ENCODE measurements at regions not wholly inside any gene's neighbourhood (a gene's known extent, or its start where the extent isn't known, plus 50 kb on each side); places are given as distances from the start of the nearest gene placed in this dataset.

DNA sequence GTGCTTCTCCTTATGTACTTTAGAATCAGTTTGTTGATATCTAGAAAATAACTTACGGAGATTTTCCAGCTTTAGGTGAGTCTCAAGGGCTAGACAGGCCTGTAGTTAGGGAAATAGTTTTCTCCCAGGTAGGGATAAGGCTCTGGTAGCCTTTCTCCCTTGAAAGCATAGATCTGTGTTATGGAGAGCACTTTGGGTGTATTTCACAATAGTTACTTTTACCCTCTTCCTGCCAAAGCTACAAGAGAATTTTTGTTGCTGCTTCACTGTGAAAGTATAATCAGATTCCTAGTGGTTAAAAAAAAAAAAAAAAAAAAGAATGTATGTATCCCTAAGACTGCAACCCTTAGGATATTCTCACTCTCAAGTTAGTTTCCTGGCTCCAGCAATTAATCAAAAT, 267.5 kb downstream of the PIK3C3 start:
- Histone ChIP-seq H3K36me3 (ENCODE audit: control insufficient read depth, insufficient read depth, low read length) (no peaks in the 10 kb centered on the region), H3K27ac (ENCODE audit: low read depth, low read length) (no peak overlapping the region), H3K4me1 (ENCODE audit: control insufficient read depth, insufficient read depth, low read length) (no peaks in the 10 kb centered on the region), H3K27me3 (ENCODE audit: control insufficient read depth, insufficient read depth, low read length) (no peaks in the 10 kb centered on the region), H3K9me3 (ENCODE audit: control insufficient read depth, insufficient read depth, low read length) (no peaks in the 10 kb centered on the region), H3K4me3 (ENCODE audit: low read depth, low read length) (no peak overlapping the region)
- WGBS (ENCODE audit: insufficient coverage) = no CpG with 5 or more reads among the region's 1 CpG
- no peak for DNase-seq (ENCODE audit: low read depth in 4 of 6, low spot score in 6 of 6)

DNA sequence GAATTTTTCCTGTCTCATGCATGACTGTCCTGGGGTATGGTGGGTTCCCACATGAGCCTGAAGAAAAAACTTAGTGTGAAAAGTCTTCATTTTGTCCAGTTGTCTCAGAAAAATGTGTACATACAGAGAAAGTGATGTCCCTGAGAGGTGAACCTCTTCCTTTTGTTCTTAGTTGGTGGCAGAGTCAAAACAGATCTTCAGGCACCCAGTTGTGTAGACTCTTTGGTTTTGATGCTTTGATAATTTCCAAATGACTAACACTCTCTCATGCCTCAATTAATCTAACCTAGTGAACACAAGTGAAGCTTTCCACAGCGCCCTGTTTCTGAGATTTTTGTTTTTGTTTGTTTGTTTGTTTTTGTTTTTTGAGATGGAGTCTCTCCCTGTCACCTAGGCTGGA, 273.5 kb downstream of the PIK3C3 start:
- H3K27ac ChIP-seq (ENCODE audit: low read depth, low read length) = no peak overlapping the region
- no CpG with 5 or more reads among the region's 1 CpG for whole genome bisulfite sequencing (ENCODE audit: insufficient coverage)
- H3K4me3 ChIP-seq (ENCODE audit: low read depth, low read length) = no peak overlapping the region
- no peaks in the 10 kb centered on the region for H3K36me3 ChIP-seq (ENCODE audit: control insufficient read depth, insufficient read depth, low read length)
- H3K4me1 ChIP-seq (ENCODE audit: control insufficient read depth, insufficient read depth, low read length) = no peaks in the 10 kb centered on the region
- no peak for DNase-seq (ENCODE audit: low read depth in 4 of 6, low spot score in 6 of 6)
- H3K9me3 ChIP-seq (ENCODE audit: control insufficient read depth, insufficient read depth, low read length) = no peaks in the 10 kb centered on the region
- no peaks in the 10 kb centered on the region for H3K27me3 ChIP-seq (ENCODE audit: control insufficient read depth, insufficient read depth, low read length)

DNA sequence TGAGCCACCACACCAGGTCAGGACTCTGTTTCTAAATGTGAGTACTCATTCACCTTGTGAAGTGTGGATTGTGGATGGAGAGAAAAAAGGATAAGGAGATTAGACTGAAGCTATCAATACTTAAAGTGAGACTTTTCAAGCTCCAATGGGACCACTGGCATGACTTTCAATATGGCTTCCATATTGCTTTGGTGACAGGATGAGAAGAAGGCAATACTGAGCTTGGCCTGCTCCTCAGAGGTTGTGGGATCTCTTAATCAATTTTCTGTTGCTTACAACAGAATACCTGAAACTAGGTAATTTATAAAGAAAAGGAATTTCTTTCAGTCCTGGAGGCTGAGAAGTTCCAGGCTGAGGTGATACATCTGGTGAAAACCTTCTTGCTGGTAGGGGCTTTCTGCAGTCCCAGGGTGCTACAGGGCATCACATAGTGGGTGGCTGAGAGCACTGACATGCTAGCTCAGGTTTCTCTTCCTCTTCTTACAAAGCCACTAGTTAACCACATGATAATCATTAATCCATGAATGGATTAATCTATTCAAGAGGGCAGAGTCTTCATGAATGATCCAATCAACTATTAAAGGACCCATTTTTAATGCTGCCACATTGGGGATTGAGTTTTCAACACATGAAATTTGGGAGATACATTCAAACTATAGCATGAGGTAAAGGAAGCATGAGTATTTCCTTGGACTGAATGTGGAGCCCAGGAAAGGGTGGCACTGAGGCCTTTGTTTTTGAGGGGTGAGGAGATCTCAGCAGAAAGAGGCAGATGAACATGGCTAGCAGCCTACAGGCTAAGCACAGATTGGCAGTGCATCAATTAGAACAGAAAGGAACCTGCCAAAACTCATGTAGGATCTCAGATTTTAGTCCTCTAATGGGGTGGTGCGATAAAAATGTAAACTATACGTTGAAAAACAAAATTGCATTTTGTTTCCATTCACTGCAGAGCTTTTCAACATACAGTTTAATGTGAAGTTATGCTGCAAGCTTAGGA, 274.5 kb downstream of the PIK3C3 start:
- Histone ChIP-seq H3K4me1 (ENCODE audit: control insufficient read depth, insufficient read depth, low read length) (no peaks in the 10 kb centered on the region), H3K27me3 (ENCODE audit: control insufficient read depth, insufficient read depth, low read length) (no peaks in the 10 kb centered on the region), H3K4me3 (ENCODE audit: low read depth, low read length) (no peak overlapping the region), H3K27ac (ENCODE audit: low read depth, low read length) (no peak overlapping the region), H3K36me3 (ENCODE audit: control insufficient read depth, insufficient read depth, low read length) (no peaks in the 10 kb centered on the region), H3K9me3 (ENCODE audit: control insufficient read depth, insufficient read depth, low read length) (no peaks in the 10 kb centered on the region)
- no CpG with 5 or more reads among the region's 2 CpGs for WGBS (ENCODE audit: insufficient coverage)
- no peak for DNase-seq (ENCODE audit: low read depth in 4 of 6, low spot score in 6 of 6)

DNA sequence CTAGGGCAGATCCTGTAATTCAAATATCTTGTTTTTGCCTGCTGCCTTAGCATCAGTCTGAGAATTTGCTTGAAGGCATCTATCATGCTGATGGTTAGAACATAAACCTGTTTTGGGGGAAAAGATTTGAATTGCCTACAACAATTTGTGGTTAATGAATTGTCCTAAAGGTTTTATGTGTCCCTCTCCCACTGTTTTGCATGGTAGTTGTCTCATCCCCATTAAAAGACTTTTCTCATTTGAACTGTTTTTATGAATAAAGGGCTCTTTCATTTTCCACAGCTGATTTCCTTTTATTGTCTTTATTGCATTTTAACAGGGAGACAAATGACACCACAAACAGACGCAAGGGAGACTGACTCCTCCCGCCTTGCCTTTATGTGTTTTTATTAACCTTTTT, 275.6 kb downstream of the PIK3C3 start:
- Histone ChIP-seq H3K27ac (ENCODE audit: low read depth, low read length) (no peak overlapping the region), H3K4me1 (ENCODE audit: control insufficient read depth, insufficient read depth, low read length) (no peaks in the 10 kb centered on the region)
- no CpG with 5 or more reads among the region's 2 CpGs for WGBS (ENCODE audit: insufficient coverage)

DNA sequence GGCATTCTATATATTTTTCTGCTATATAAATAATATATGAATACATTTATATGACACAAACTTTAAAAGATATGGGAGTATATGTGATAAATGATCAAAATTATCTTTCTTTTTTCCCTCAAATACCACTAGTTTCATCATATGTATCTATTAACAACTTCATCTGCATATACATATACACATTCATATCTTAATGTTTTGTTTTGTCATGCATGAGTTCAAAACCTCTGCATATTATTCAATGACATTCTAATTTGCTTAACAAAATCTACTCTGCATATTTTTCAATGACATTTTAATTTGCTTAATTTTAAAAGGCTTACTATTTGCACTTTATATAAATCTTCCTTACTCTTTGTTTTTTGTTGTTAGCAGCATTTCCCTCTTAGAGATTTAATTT, 276.2 kb downstream of the PIK3C3 start:
- DNase-seq (ENCODE audit: low read depth in 4 of 6, low spot score in 6 of 6) = no peak
- H3K36me3 ChIP-seq (ENCODE audit: control insufficient read depth, insufficient read depth, low read length) = no peaks in the 10 kb centered on the region

More for the DNA sequence above, 275.6 kb downstream of the PIK3C3 start:
- Histone ChIP-seq H3K9me3 (ENCODE audit: control insufficient read depth, insufficient read depth, low read length) (no peaks in the 10 kb centered on the region), H3K27me3 (ENCODE audit: control insufficient read depth, insufficient read depth, low read length) (no peaks in the 10 kb centered on the region), H3K4me3 (ENCODE audit: low read depth, low read length) (no peak overlapping the region), H3K36me3 (ENCODE audit: control insufficient read depth, insufficient read depth, low read length) (no peaks in the 10 kb centered on the region)
- DNase-seq (ENCODE audit: low read depth in 4 of 6, low spot score in 6 of 6) = peak in 2 of 6 donors; percentile 19 to 85

DNA sequence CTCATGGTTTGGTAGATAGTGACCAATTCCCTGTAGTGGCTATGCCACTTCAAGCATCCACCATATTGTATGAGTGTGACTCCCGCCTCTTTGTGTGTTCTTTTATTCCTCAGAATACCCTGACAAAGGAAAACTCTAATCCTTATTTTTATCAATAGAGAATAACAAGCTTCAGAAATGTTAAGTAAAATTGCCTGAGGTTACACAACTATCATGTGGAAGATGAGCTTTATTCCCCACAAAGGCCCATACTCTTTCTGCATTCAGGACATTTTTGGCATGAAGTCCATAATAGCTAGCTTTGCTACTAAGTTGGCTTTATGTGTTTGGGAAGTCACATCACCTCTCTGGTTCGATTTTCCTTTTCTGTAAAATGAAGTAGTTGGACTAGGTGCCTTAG, 276.8 kb downstream of the PIK3C3 start:
- Histone ChIP-seq H3K27me3 (ENCODE audit: control insufficient read depth, insufficient read depth, low read length) (no peaks in the 10 kb centered on the region), H3K9me3 (ENCODE audit: control insufficient read depth, insufficient read depth, low read length) (no peaks in the 10 kb centered on the region), H3K4me1 (ENCODE audit: control insufficient read depth, insufficient read depth, low read length) (no peaks in the 10 kb centered on the region), H3K27ac (ENCODE audit: low read depth, low read length) (no peak overlapping the region), H3K4me3 (ENCODE audit: low read depth, low read length) (no peak overlapping the region), H3K36me3 (ENCODE audit: control insufficient read depth, insufficient read depth, low read length) (no peaks in the 10 kb centered on the region)
- 83% methylated on average over 1 of the region's 2 CpGs for WGBS (ENCODE audit: insufficient coverage)
- no peak for DNase-seq (ENCODE audit: low read depth in 4 of 6, low spot score in 6 of 6)

More for the DNA sequence above, 276.2 kb downstream of the PIK3C3 start:
- Histone ChIP-seq H3K27ac (ENCODE audit: low read depth, low read length) (no peak overlapping the region), H3K27me3 (ENCODE audit: control insufficient read depth, insufficient read depth, low read length) (no peaks in the 10 kb centered on the region), H3K4me3 (ENCODE audit: low read depth, low read length) (no peak overlapping the region), H3K9me3 (ENCODE audit: control insufficient read depth, insufficient read depth, low read length) (no peaks in the 10 kb centered on the region), H3K4me1 (ENCODE audit: control insufficient read depth, insufficient read depth, low read length) (no peaks in the 10 kb centered on the region)

DNA sequence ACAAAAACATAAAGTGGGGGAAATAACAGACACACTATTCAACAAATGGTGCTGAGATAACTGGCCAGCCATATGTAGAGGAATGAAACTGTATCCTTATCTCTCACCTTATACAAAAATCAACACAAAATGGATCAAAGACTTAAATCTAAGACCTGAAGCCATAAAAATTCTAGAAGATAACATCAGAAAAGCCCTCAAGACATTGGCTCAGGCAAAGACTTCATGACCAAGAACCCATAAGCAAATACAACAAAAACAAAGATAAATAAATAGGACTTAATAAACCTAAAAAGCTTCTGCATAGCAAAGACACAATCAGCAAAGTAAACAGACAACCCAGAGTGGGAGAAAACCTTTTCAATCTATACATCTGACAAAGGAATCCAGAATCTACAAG, 278.9 kb downstream of the PIK3C3 start:
- DNase-seq (ENCODE audit: low read depth in 4 of 6, low spot score in 6 of 6) = no peak
- Histone ChIP-seq H3K4me1 (ENCODE audit: control insufficient read depth, insufficient read depth, low read length) (no peaks in the 10 kb centered on the region), H3K4me3 (ENCODE audit: low read depth, low read length) (no peak overlapping the region), H3K27me3 (ENCODE audit: control insufficient read depth, insufficient read depth, low read length) (no peaks in the 10 kb centered on the region), H3K27ac (ENCODE audit: low read depth, low read length) (no peak overlapping the region), H3K36me3 (ENCODE audit: control insufficient read depth, insufficient read depth, low read length) (no peaks in the 10 kb centered on the region), H3K9me3 (ENCODE audit: control insufficient read depth, insufficient read depth, low read length) (no peaks in the 10 kb centered on the region)

DNA sequence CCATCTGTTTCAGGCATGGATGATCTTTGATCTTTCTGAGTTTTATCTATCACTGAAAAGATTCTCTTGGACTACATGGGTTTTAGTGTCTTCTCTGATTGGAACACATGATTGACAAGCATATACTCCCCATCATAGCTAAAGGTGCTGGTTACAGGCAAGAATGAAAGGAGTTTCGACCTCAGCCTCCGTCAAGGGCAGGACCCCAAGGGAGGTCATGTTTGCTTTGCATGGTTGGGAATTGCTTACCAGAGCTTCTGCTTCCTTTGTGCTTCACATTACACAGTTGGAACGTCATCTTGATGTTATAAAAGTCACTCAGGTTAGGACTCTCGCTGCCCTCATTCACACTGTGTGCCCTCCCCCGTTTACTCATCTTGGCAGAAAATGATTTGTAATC, 287.7 kb downstream of the PIK3C3 start:
- Histone ChIP-seq H3K9me3 (ENCODE audit: control insufficient read depth, insufficient read depth, low read length) (no peaks in the 10 kb centered on the region), H3K4me3 (ENCODE audit: low read depth, low read length) (no peak overlapping the region), H3K27me3 (ENCODE audit: control insufficient read depth, insufficient read depth, low read length) (no peaks in the 10 kb centered on the region), H3K36me3 (ENCODE audit: control insufficient read depth, insufficient read depth, low read length) (no peaks in the 10 kb centered on the region), H3K4me1 (ENCODE audit: control insufficient read depth, insufficient read depth, low read length) (no peaks in the 10 kb centered on the region), H3K27ac (ENCODE audit: low read depth, low read length) (no peak overlapping the region)
- 59% methylated on average over 3 of the region's 5 CpGs for WGBS (ENCODE audit: insufficient coverage)
- no peak for DNase-seq (ENCODE audit: low read depth in 4 of 6, low spot score in 6 of 6)

DNA sequence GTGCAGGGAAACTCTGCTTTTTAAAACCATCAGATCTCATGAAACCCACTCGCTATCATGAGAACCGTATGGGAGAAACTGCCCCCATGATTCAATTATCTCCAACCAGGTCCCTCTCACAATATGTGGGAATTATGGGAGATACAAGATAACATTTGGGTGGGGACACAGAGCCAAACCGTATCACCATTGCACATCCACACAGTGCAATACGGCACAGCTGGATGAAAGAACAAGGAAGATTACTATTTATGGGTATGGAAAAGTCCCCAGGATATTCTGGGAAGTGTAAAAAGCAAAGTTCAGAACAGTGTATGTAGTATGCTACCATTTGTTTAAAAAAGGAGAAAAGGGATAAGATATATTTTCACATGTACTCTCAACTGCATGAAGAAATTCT, 290.1 kb downstream of the PIK3C3 start:
- no peak overlapping the region for H3K4me3 ChIP-seq (ENCODE audit: low read depth, low read length)
- WGBS (ENCODE audit: insufficient coverage) = no CpG with 5 or more reads among the region's 4 CpGs

More for the DNA sequence above, 290.1 kb downstream of the PIK3C3 start:
- Histone ChIP-seq H3K36me3 (ENCODE audit: control insufficient read depth, insufficient read depth, low read length) (no peaks in the 10 kb centered on the region), H3K4me1 (ENCODE audit: control insufficient read depth, insufficient read depth, low read length) (no peaks in the 10 kb centered on the region), H3K27me3 (ENCODE audit: control insufficient read depth, insufficient read depth, low read length) (no peaks in the 10 kb centered on the region), H3K27ac (ENCODE audit: low read depth, low read length) (no peak overlapping the region), H3K9me3 (ENCODE audit: control insufficient read depth, insufficient read depth, low read length) (no peaks in the 10 kb centered on the region)
- DNase-seq (ENCODE audit: low read depth in 4 of 6, low spot score in 6 of 6) = no peak
